HEK293 (cell line): ENCODE measurements at regions not wholly inside any gene's neighbourhood (a gene's known extent, or its start where the extent isn't known, plus 50 kb on each side); places are given as distances from the start of the nearest gene placed in this dataset.

ENCODE experiments used
- CTCF ChIA-PET: fragments of 350-600 bp; formaldehyde crosslinking; extraction: SDS; loops from one replicate; lab custom pipeline; 2021; ENCODE audit warnings: antibody characterized with exemption; lab: Yijun Ruan, JAX
- POLR2A ChIA-PET: fragments of 300-600 bp; formaldehyde crosslinking; extraction: SDS; loops from one replicate; lab custom pipeline; 2020; ENCODE audit warnings: antibody characterized with exemption, inconsistent platforms; lab: Yijun Ruan, JAX
- H3K27ac ChIP-seq: fragments of 200-500 bp; sonication (Bioruptor generic); 2 replicates; pipeline ENCODE4 v1.5.1; 2014; ENCODE audit warnings: low read depth, low read length, control low read depth, inconsistent platforms; ENCODE audit errors: extremely low read depth
- H3K36me3 ChIP-seq, 2 experiments: fragments of 200-500 bp in 1 of 2; sonication (Bioruptor generic) in 1 of 2; 1 replicate in 1 of 2; 2 replicates in 1 of 2; pipeline ENCODE4 v1.5.1; 2014 to 2017; ENCODE audit warnings: inconsistent platforms in 2 of 2, low read length in 2 of 2; ENCODE audit not compliant: control insufficient read depth in 2 of 2, insufficient read depth in 1 of 2
- H3K4me1 ChIP-seq: fragments of 200-500 bp; sonication (Bioruptor generic); 2 replicates; pipeline ENCODE4 v1.5.1; 2014; ENCODE audit warnings: mild to moderate bottlenecking, low read length, inconsistent platforms; ENCODE audit not compliant: control insufficient read depth, insufficient read depth
- H3K4me3 ChIP-seq: 2 replicates; pipeline ENCODE4 v1.5.1; 2011; ENCODE audit warnings: low read depth, mild to moderate bottlenecking, control low read depth, low read length, moderate library complexity
- H3K9me3 ChIP-seq: fragments of 200-500 bp; sonication (Bioruptor generic); 2 replicates; pipeline ENCODE4 v1.5.1; 2014; ENCODE audit warnings: low read depth, low read length, inconsistent platforms; ENCODE audit not compliant: control insufficient read depth, insufficient read depth
- MYNN ChIP-seq: fragments of 450-650 bp; formaldehyde crosslinking; IDR thresholded peaks from 2 replicates; pipeline ENCODE4 v1.5.1; 2016; ENCODE audit warnings: missing biosample characterization, missing genetic modification characterization, borderline replicate concordance
- RBAK ChIP-seq: fragments of 450-650 bp; formaldehyde crosslinking; IDR thresholded peaks from 2 replicates; pipeline ENCODE4 v1.5.1; 2016; ENCODE audit warnings: missing biosample characterization, missing genetic modification characterization
- REPIN1 ChIP-seq: fragments of 450-650 bp; formaldehyde crosslinking; IDR thresholded peaks from 2 replicates; pipeline ENCODE4 v1.5.1; 2017; ENCODE audit warnings: missing biosample characterization, missing genetic modification characterization, low read depth
- SCRT1 ChIP-seq: fragments of 450-650 bp; formaldehyde crosslinking; IDR thresholded peaks from 2 replicates; pipeline ENCODE4 v1.5.1; 2016; ENCODE audit warnings: missing biosample characterization, missing genetic modification characterization, borderline replicate concordance
- SETDB1 ChIP-seq: IDR thresholded peaks from one replicate; pipeline ENCODE4 v1.6.1; 2017; ENCODE audit warnings: mild to moderate bottlenecking, low read length, moderate library complexity, mixed read lengths; ENCODE audit not compliant: insufficient read length
- ZIC2 ChIP-seq: fragments of 450-650 bp; formaldehyde crosslinking; IDR thresholded peaks from 2 replicates; pipeline ENCODE4 v1.5.1; 2016; ENCODE audit warnings: missing biosample characterization, missing genetic modification characterization
- ZNF23 ChIP-seq: fragments of 450-650 bp; formaldehyde crosslinking; IDR thresholded peaks from 2 replicates; pipeline ENCODE4 v1.5.1; 2016; ENCODE audit warnings: missing biosample characterization, missing genetic modification characterization, borderline replicate concordance
- ZNF248 ChIP-seq: fragments of 450-650 bp; formaldehyde crosslinking; IDR thresholded peaks from 2 replicates; pipeline ENCODE4 v1.5.1; 2017; ENCODE audit warnings: missing biosample characterization, missing genetic modification characterization
- ZNF266 ChIP-seq: fragments of 450-650 bp; formaldehyde crosslinking; IDR thresholded peaks from 2 replicates; pipeline ENCODE4 v1.5.1; 2016; ENCODE audit warnings: missing biosample characterization, missing genetic modification characterization, low read depth
- ZNF416 ChIP-seq: fragments of 450-650 bp; formaldehyde crosslinking; IDR thresholded peaks from 2 replicates; pipeline ENCODE4 v1.5.1; 2016; ENCODE audit warnings: missing biosample characterization, missing genetic modification characterization
- ZNF530 ChIP-seq: fragments of 450-650 bp; formaldehyde crosslinking; IDR thresholded peaks from 2 replicates; pipeline ENCODE4 v1.5.1; 2016; ENCODE audit warnings: low read depth, missing biosample characterization, missing genetic modification characterization
- ZNF549 ChIP-seq: fragments of 450-650 bp; IDR thresholded peaks from 2 replicates; pipeline ENCODE4 v1.5.1; 2018; ENCODE audit warnings: missing biosample characterization, missing genetic modification characterization, mild to moderate bottlenecking, inconsistent platforms, moderate library complexity
- ZNF768 ChIP-seq: fragments of 450-650 bp; formaldehyde crosslinking; IDR thresholded peaks from 2 replicates; pipeline ENCODE4 v1.5.1; 2018; ENCODE audit warnings: missing biosample characterization, mild to moderate bottlenecking, missing genetic modification characterization
- TF ChIP-seq, protein P1 (sequence below): fragments of 450-650 bp; formaldehyde crosslinking; IDR thresholded peaks from 2 replicates; pipeline ENCODE4 v1.5.1; 2016; ENCODE audit warnings: missing biosample characterization, missing genetic modification characterization, low read depth
- TF ChIP-seq, protein P2 (sequence below): fragments of 450-650 bp; formaldehyde crosslinking; IDR thresholded peaks from 2 replicates; pipeline ENCODE4 v1.5.1; 2016; ENCODE audit warnings: missing biosample characterization, missing genetic modification characterization
- TF ChIP-seq, protein P3 (sequence below): fragments of 450-650 bp; formaldehyde crosslinking; conservative IDR thresholded peaks from 2 replicates; pipeline ENCODE4 v1.5.1; 2016; ENCODE audit warnings: low read depth, missing biosample characterization, missing genetic modification characterization
- TF ChIP-seq, protein P4 (sequence below): fragments of 450-650 bp; formaldehyde crosslinking; IDR thresholded peaks from 2 replicates; pipeline ENCODE4 v1.5.1; 2016; ENCODE audit warnings: missing biosample characterization, missing genetic modification characterization

DNA sequence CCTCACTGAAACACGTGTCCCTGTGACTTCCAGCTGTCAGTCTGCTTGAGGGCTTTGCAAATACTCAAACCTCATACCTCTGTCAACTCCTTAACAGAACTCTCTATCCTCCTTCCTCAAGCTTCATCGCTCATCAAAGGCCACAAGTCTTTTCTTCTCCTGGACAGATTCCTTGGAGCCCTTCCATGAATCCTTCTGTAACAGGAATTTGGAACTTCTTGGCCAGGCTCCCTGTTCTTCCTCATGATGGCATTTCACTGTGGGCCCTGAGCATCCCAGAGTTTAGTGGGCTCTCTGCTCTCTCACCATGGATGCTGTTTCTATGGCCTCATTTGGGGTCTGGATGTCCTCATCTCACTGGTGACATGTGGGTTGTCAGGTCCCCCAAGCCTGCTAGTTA, 105.0 kb upstream of the TLE3 start:
- CTCF ChIA-PET, result interaction anchor here (0.7 to 1.0 kb wide), 2 partner anchors 23 to 741 kb away, joined by 3 read pairs; no protein-coding TSS in a partner anchor
- no peaks in the 10 kb centered on the region for H3K36me3 ChIP-seq
- TF ChIP-seq, protein P1, sequence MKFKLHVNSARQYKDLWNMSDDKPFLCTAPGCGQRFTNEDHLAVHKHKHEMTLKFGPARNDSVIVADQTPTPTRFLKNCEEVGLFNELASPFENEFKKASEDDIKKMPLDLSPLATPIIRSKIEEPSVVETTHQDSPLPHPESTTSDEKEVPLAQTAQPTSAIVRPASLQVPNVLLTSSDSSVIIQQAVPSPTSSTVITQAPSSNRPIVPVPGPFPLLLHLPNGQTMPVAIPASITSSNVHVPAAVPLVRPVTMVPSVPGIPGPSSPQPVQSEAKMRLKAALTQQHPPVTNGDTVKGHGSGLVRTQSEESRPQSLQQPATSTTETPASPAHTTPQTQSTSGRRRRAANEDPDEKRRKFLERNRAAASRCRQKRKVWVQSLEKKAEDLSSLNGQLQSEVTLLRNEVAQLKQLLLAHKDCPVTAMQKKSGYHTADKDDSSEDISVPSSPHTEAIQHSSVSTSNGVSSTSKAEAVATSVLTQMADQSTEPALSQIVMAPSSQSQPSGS, result no peak
- TF ChIP-seq MYNN, result no peak
- TF ChIP-seq REPIN1 (tag by site-specific recombination), result no peak
- TF ChIP-seq, protein P2, sequence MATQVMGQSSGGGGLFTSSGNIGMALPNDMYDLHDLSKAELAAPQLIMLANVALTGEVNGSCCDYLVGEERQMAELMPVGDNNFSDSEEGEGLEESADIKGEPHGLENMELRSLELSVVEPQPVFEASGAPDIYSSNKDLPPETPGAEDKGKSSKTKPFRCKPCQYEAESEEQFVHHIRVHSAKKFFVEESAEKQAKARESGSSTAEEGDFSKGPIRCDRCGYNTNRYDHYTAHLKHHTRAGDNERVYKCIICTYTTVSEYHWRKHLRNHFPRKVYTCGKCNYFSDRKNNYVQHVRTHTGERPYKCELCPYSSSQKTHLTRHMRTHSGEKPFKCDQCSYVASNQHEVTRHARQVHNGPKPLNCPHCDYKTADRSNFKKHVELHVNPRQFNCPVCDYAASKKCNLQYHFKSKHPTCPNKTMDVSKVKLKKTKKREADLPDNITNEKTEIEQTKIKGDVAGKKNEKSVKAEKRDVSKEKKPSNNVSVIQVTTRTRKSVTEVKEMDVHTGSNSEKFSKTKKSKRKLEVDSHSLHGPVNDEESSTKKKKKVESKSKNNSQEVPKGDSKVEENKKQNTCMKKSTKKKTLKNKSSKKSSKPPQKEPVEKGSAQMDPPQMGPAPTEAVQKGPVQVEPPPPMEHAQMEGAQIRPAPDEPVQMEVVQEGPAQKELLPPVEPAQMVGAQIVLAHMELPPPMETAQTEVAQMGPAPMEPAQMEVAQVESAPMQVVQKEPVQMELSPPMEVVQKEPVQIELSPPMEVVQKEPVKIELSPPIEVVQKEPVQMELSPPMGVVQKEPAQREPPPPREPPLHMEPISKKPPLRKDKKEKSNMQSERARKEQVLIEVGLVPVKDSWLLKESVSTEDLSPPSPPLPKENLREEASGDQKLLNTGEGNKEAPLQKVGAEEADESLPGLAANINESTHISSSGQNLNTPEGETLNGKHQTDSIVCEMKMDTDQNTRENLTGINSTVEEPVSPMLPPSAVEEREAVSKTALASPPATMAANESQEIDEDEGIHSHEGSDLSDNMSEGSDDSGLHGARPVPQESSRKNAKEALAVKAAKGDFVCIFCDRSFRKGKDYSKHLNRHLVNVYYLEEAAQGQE (tag by site-specific recombination), result no peak
- no peak for TF ChIP-seq SCRT1
- TF ChIP-seq ZNF266 (tag by site-specific recombination), result no peak
- no peak for TF ChIP-seq ZNF416 (tag by site-specific recombination)
- TF ChIP-seq RBAK (tag by site-specific recombination), result no peak
- TF ChIP-seq ZNF23, result no peak
- TF ChIP-seq ZNF768 (tag by site-specific recombination), result no peak
- no peak for TF ChIP-seq SETDB1
- TF ChIP-seq ZNF248 (tag by site-specific recombination), result no peak
- POLR2A ChIA-PET, result no interaction called here
- no peaks in the 10 kb centered on the region for H3K9me3 ChIP-seq
- no peak overlapping the region for H3K27ac ChIP-seq
- H3K4me1 ChIP-seq, result peaks cover 26% of the 10 kb centered on the region
- no peak overlapping the region for H3K4me3 ChIP-seq

DNA sequence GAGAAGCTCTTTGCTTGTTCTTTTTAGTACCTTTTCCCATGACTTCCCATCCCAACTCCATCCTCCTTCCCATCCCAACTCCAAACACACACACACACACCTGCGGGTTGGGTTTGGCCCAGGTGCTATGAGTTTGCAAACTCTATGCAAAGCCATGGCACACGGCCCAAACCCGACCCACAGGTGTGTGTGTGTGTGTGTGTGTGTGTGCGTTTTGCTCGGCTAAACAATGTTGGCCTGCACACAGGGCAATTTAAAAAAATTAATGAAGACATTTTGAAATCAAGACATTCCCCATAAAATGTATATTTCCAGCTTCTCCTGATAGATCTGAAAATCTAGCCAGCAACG, 103.7 kb upstream of the TLE3 start:
- Histone ChIP-seq H3K36me3 (no peaks in the 10 kb centered on the region), H3K9me3 (no peaks in the 10 kb centered on the region), H3K4me3 (no peak overlapping the region), H3K27ac (peak overlapping the region; percentile 54; the same call in 1 of the 2 replicates), H3K4me1 (peaks cover 37% of the 10 kb centered on the region)
- CTCF ChIA-PET, result interaction anchor here (0.6 to 1.1 kb wide), 2 partner anchors 19 to 42 kb away, joined by 3 read pairs; no protein-coding TSS in a partner anchor
- TF ChIP-seq, protein P3, sequence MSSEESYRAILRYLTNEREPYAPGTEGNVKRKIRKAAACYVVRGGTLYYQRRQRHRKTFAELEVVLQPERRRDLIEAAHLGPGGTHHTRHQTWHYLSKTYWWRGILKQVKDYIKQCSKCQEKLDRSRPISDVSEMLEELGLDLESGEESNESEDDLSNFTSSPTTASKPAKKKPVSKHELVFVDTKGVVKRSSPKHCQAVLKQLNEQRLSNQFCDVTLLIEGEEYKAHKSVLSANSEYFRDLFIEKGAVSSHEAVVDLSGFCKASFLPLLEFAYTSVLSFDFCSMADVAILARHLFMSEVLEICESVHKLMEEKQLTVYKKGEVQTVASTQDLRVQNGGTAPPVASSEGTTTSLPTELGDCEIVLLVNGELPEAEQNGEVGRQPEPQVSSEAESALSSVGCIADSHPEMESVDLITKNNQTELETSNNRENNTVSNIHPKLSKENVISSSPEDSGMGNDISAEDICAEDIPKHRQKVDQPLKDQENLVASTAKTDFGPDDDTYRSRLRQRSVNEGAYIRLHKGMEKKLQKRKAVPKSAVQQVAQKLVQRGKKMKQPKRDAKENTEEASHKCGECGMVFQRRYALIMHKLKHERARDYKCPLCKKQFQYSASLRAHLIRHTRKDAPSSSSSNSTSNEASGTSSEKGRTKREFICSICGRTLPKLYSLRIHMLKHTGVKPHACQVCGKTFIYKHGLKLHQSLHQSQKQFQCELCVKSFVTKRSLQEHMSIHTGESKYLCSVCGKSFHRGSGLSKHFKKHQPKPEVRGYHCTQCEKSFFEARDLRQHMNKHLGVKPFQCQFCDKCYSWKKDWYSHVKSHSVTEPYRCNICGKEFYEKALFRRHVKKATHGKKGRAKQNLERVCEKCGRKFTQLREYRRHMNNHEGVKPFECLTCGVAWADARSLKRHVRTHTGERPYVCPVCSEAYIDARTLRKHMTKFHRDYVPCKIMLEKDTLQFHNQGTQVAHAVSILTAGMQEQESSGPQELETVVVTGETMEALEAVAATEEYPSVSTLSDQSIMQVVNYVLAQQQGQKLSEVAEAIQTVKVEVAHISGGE, result no peak
- TF ChIP-seq ZNF549 (tag by site-specific recombination) (no peak), SCRT1 (0 out of 2 replicates have a peak, but pooled peaks have one; percentile 70), ZNF530 (no peak), ZIC2 (tag by site-specific recombination) (no peak)
- TF ChIP-seq, protein P4, sequence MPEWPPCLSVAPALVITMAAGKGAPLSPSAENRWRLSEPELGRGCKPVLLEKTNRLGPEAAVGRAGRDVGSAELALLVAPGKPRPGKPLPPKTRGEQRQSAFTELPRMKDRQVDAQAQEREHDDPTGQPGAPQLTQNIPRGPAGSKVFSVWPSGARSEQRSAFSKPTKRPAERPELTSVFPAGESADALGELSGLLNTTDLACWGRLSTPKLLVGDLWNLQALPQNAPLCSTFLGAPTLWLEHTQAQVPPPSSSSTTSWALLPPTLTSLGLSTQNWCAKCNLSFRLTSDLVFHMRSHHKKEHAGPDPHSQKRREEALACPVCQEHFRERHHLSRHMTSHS (tag by site-specific recombination), result no peak
- POLR2A ChIA-PET, result no interaction called here
